Activated CD4-positive, alpha-beta T cell treated with anti-CD3 and anti-CD28 coated beads for 36 hours (primary cell): ENCODE measurements at regions not wholly inside any gene's neighbourhood (a gene's known extent, or its start where the extent isn't known, plus 50 kb on each side); places are given as distances from the start of the nearest gene placed in this dataset.
A peak's percentile ranks its signal among the peaks of the same experiment; 100 is the strongest.
"Not testable (repeated sequence)": the region's sequence is repeated elsewhere in the genome, so short reads cannot be mapped to it uniquely, and the experiment has no call there.

Experiments
- ATAC-seq: fragments of 200-7000 bp; cut with Tn5 transposase; one replicate; pipeline ENCODE4 v1.10.0; 2021; ENCODE audit warnings: mild to moderate bottlenecking, moderate library complexity
- CTCF ChIA-PET: fragments of 350-600 bp; sonication (Branson Sonifier 250); formaldehyde crosslinking; loops from one replicate; lab custom pipeline; 2021; ENCODE audit warnings: antibody characterized with exemption; lab: Charles Lee
- POLR2A ChIA-PET: fragments of 350-600 bp; sonication (Branson Sonifier 250); formaldehyde crosslinking; loops from one replicate; lab custom pipeline; 2021; ENCODE audit warnings: antibody characterized with exemption, inconsistent platforms; lab: Charles Lee
- DNase-seq: peaks from one replicate; pipeline ENCODE4 v3.0.0-alpha.2; 2020
- H3K27ac Mint-ChIP-seq: one replicate; pipeline ENCODE4 v1.8.0; 2021; ENCODE audit warnings: mixed read lengths
- H3K27me3 Mint-ChIP-seq: one replicate; pipeline ENCODE4 v1.8.0; 2021; ENCODE audit warnings: mixed read lengths
- H3K36me3 Mint-ChIP-seq: one replicate; pipeline ENCODE4 v1.8.0; 2021; ENCODE audit warnings: low read depth, mixed read lengths
- H3K4me1 Mint-ChIP-seq: one replicate; pipeline ENCODE4 v1.8.0; 2021; ENCODE audit warnings: mixed read lengths
- H3K4me3 Mint-ChIP-seq: one replicate; pipeline ENCODE4 v1.8.0; 2021; ENCODE audit warnings: mild to moderate bottlenecking, moderate library complexity, mixed read lengths
- H3K9me3 Mint-ChIP-seq: one replicate; pipeline ENCODE4 v1.8.0; 2021; ENCODE audit warnings: low read depth, mixed read lengths
- intact Hi-C, 2 experiments: fragments of 100-400 bp; cut with DNase I in 1 of 2; cut with micrococcal nuclease in 1 of 2; formaldehyde crosslinking; loops; one replicate each; pipeline versions ENCODE4 v1.14.2 to v1.15.1; 2022 to 2024; cut with DNase I, micrococcal nuclease

GRCh38 chr10:63929831-63930467 lies 408.7 kb downstream of the REEP3 start:
- no peak for ATAC-seq
- H3K36me3 Mint-ChIP-seq = no peaks in the 10 kb centered on the region
- no peak for DNase-seq
- intact Hi-C loops = no loop called here
- no peaks in the 10 kb centered on the region for H3K9me3 Mint-ChIP-seq
- H3K27ac Mint-ChIP-seq = no peak overlapping the region
- CTCF ChIA-PET = no interaction called here
- peaks cover 7% of the 10 kb centered on the region for H3K27me3 Mint-ChIP-seq
- POLR2A ChIA-PET = no interaction called here
- no peaks in the 10 kb centered on the region for H3K4me1 Mint-ChIP-seq
- no peak overlapping the region for H3K4me3 Mint-ChIP-seq

DNA sequence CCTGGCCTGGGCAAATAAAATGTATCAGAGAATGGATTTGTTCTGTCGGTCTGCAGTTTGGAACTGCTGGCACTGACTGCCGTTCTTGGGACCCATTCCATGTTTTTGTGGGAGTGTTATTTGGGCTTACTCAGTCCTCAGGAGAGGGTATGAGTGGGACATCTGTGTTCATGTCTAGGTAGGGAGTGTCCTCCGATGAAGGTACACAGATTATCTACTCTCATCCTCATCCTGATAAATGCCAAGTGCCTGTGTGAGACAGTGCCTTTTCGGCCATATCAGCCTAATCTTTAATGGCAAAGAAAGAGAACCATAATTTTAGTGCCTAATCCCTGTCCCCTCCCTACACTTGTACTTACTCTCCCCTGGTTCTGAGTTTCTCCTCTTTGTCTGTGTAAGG lies 409.4 kb downstream of the REEP3 start:
- Mint-ChIP-seq H3K4me1 (no peaks in the 10 kb centered on the region), H3K27ac (no peak overlapping the region), H3K9me3 (no peaks in the 10 kb centered on the region), H3K27me3 (peaks cover 7% of the 10 kb centered on the region), H3K36me3 (no peaks in the 10 kb centered on the region), H3K4me3 (no peak overlapping the region)
- ChIA-PET CTCF (no interaction called here), POLR2A (no interaction called here)
- DNase-seq = no peak
- intact Hi-C loops = no loop called here
- ATAC-seq = no peak

- peaks cover 5% of the 10 kb centered on the region for H3K27me3 Mint-ChIP-seq
- no peak overlapping the region for H3K27ac Mint-ChIP-seq
- CTCF ChIA-PET = no interaction called here
- H3K9me3 Mint-ChIP-seq = no peaks in the 10 kb centered on the region
- no peak overlapping the region for H3K4me3 Mint-ChIP-seq
- DNase-seq (no peak), ATAC-seq (no peak)
- intact Hi-C loops = no loop called here
- POLR2A ChIA-PET = no interaction called here
- no peaks in the 10 kb centered on the region for H3K36me3 Mint-ChIP-seq
- no peaks in the 10 kb centered on the region for H3K4me1 Mint-ChIP-seq
Measured at GRCh38 chr10:63935705-63936104, 414.5 kb downstream of the REEP3 start.

- intact Hi-C loops = no loop called here
- Mint-ChIP-seq H3K27me3 (no peaks in the 10 kb centered on the region), H3K27ac (no peak overlapping the region), H3K36me3 (no peaks in the 10 kb centered on the region), H3K4me1 (no peaks in the 10 kb centered on the region), H3K4me3 (no peak overlapping the region), H3K9me3 (no peaks in the 10 kb centered on the region)
- ATAC-seq (no peak), DNase-seq (no peak)
- POLR2A ChIA-PET = no interaction called here
- CTCF ChIA-PET = interaction anchor here (0.7 to 1.1 kb wide), 2 partner anchors 21 to 23 kb away, joined by 3 read pairs; no protein-coding TSS in a partner anchor
Measured at GRCh38 chr10:63940277-63940922, 419.2 kb downstream of the REEP3 start.

GRCh38 chr10:63964406-63964805 lies 443.2 kb downstream of the REEP3 start:
- intact Hi-C loops = no loop called here
- H3K4me1 Mint-ChIP-seq = no peaks in the 10 kb centered on the region
- no peaks in the 10 kb centered on the region for H3K9me3 Mint-ChIP-seq
- ChIA-PET CTCF (no interaction called here), POLR2A (no interaction called here)
- H3K27ac Mint-ChIP-seq = no peak overlapping the region
- H3K4me3 Mint-ChIP-seq = no peak overlapping the region
- DNase-seq = no peak
- no peak for ATAC-seq
- peaks cover 2% of the 10 kb centered on the region for H3K27me3 Mint-ChIP-seq
- no peaks in the 10 kb centered on the region for H3K36me3 Mint-ChIP-seq

DNA sequence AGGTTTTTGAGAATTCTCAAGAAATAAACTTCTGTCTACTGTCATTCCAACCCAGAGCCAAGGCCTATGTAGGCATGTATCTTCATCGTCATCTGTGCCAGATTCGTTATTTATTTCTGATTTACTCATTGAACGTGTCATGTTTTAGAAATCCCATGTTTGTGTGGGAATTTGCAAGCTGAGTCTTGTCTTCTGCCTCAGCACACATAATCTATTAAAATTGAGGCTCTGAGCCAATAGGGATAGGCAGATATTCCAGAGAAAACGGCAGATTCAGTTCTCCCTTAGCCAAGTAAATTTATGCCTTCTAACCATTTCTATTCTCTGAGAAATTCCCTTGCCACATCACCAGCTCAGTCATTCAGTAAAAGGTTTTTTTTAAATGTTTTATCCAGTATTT lies 444.6 kb downstream of the REEP3 start:
- H3K4me1 Mint-ChIP-seq = no peaks in the 10 kb centered on the region
- no peak overlapping the region for H3K4me3 Mint-ChIP-seq

DNA sequence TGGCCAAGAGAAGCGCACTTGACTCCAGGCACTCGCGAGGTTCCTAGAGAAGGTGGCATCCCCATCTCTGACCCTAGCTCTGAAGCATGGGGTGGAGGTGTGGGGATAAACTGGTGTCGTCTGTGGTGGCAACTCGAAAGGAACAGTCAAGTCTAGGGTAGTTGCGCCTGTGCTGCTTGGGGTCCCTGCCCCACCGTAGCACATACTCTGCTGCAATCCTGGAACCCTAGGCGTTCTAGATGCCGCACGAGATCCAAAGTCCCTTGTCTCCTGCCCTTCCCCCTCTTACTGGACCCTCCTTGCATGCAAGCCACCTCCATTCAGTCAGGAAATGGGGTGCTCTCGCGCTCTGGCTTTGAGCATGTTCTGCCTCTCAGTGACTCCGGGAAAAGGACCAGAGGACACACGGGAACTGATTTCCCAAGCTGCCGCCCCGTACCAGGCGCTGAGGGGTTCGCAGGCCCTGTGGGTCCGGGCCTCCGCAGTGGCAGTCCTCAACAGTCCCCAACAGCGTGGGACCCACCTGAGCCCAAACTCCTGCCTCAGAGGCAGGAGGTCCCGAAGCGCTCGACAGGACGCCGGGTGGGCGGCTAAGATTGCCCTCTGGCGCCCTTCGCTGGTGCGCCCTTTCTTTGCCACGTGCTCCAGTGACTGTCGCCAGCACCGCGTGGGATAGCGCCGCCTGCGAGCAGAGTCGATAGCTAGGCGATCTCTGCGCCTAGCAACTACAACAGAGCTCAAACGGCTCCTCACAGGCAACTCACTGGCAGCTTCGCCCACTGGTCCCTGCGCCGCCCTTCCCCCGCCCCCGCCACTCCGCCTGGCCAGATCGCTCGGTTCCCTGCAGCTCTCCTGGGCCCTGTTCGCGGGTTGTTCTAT lies 452.0 kb downstream of the REEP3 start:
- ATAC-seq (no peak), DNase-seq (no peak)
- ChIA-PET POLR2A (no interaction called here), CTCF (interaction anchor here (0.7 to 3.3 kb wide), 2 partner anchors 17 to 107 kb away, joined by 3 to 23 read pairs; no protein-coding TSS in a partner anchor)
- Mint-ChIP-seq H3K27ac (no peak overlapping the region), H3K4me1 (no peaks in the 10 kb centered on the region), H3K36me3 (no peaks in the 10 kb centered on the region), H3K27me3 (no peaks in the 10 kb centered on the region), H3K4me3 (no peak overlapping the region), H3K9me3 (peaks cover 3% of the 10 kb centered on the region)
- intact Hi-C loops = no loop called here

More for the DNA sequence above, 444.6 kb downstream of the REEP3 start:
- Mint-ChIP-seq H3K36me3 (no peaks in the 10 kb centered on the region), H3K27ac (no peak overlapping the region), H3K27me3 (peaks cover 2% of the 10 kb centered on the region), H3K9me3 (peaks cover 3% of the 10 kb centered on the region)
- intact Hi-C loops = no loop called here
- ATAC-seq = no peak
- POLR2A ChIA-PET = interaction anchor here (0.6 kb wide), 1 partner anchor 83 kb away, joined by 3 read pairs; no protein-coding TSS in a partner anchor
- DNase-seq = no peak
- CTCF ChIA-PET = interaction anchor here (2.0 kb wide), 1 partner anchor 11 kb away, joined by 7 read pairs; no protein-coding TSS in a partner anchor

- H3K27ac Mint-ChIP-seq = no peak overlapping the region
- no peak overlapping the region for H3K4me3 Mint-ChIP-seq
- no peaks in the 10 kb centered on the region for H3K4me1 Mint-ChIP-seq
- no peaks in the 10 kb centered on the region for H3K36me3 Mint-ChIP-seq
- intact Hi-C loops = loop anchor here in 1 of 2 experiments (1.0 kb wide), 1 partner anchor 110 kb away; no protein-coding TSS in a partner anchor
- no peaks in the 10 kb centered on the region for H3K9me3 Mint-ChIP-seq
- DNase-seq (peak; percentile 70), ATAC-seq (peak; percentile 81)
- ChIA-PET POLR2A (no interaction called here), CTCF (interaction anchor here (0.9 to 3.3 kb wide), 7 partner anchors 10 to 120 kb away, joined by 3 to 31 read pairs (median 7); no protein-coding TSS in a partner anchor)
- H3K27me3 Mint-ChIP-seq = peaks cover 3% of the 10 kb centered on the region
Measured at GRCh38 chr10:63976538-63976937, 455.3 kb downstream of the REEP3 start.

GRCh38 chr10:63977329-63977923 lies 456.2 kb downstream of the REEP3 start:
- CTCF ChIA-PET = interaction anchor here (0.6 to 2.1 kb wide), 14 partner anchors 11 to 182 kb away, joined by 3 to 31 read pairs (median 4); no protein-coding TSS in a partner anchor
- H3K9me3 Mint-ChIP-seq = peaks cover 2% of the 10 kb centered on the region
- H3K36me3 Mint-ChIP-seq = no peaks in the 10 kb centered on the region
- intact Hi-C loops = loop anchor here in 1 of 2 experiments (1.0 kb wide), 1 partner anchor 111 kb away; no protein-coding TSS in a partner anchor
- no peak overlapping the region for H3K4me3 Mint-ChIP-seq
- DNase-seq (peak; percentile 59), ATAC-seq (peak; percentile 53)
- H3K4me1 Mint-ChIP-seq = no peaks in the 10 kb centered on the region
- peaks cover 5% of the 10 kb centered on the region for H3K27me3 Mint-ChIP-seq
- POLR2A ChIA-PET = no interaction called here
- no peak overlapping the region for H3K27ac Mint-ChIP-seq

GRCh38 chr10:63980870-63981269 lies 459.7 kb downstream of the REEP3 start:
- H3K4me1 Mint-ChIP-seq, H3K36me3 Mint-ChIP-seq, H3K27ac Mint-ChIP-seq, POLR2A ChIA-PET, H3K4me3 Mint-ChIP-seq, DNase-seq, ATAC-seq, intact Hi-C loops, CTCF ChIA-PET, H3K9me3 Mint-ChIP-seq, H3K27me3 Mint-ChIP-seq: not testable (repeated sequence)

GRCh38 chr10:63984061-63984460 lies 462.9 kb downstream of the REEP3 start:
- H3K4me3 Mint-ChIP-seq, CTCF ChIA-PET, H3K9me3 Mint-ChIP-seq, H3K27me3 Mint-ChIP-seq, H3K27ac Mint-ChIP-seq, POLR2A ChIA-PET, H3K36me3 Mint-ChIP-seq, DNase-seq, intact Hi-C loops, H3K4me1 Mint-ChIP-seq, ATAC-seq: not testable (repeated sequence)
